GM23338 (cell line): ENCODE measurements at regions not wholly inside any gene's neighbourhood (a gene's known extent, or its start where the extent isn't known, plus 50 kb on each side); places are given as distances from the start of the nearest gene placed in this dataset.

Experiments used
- CREB1 ChIP-seq: fragments of 250-450 bp; sonication (Bioruptor Pico); IDR thresholded peaks from 2 replicates; pipeline ENCODE4 v1.5.0; 2020; ENCODE audit warnings: low read depth, mild to moderate bottlenecking, moderate library complexity
- EZH2 ChIP-seq: fragments of 200-600 bp; sonication (generic); IDR thresholded peaks from one replicate; pipeline ENCODE4 v1.8.0; 2017; ENCODE audit warnings: antibody characterized with exemption, mild to moderate bottlenecking, low read depth; ENCODE audit not compliant: unreplicated experiment
- EZH2phosphoT487 ChIP-seq: fragments of 200-600 bp; sonication (generic); IDR thresholded peaks from one replicate; pipeline ENCODE4 v1.8.1; 2018; ENCODE audit warnings: antibody characterized with exemption; ENCODE audit not compliant: unreplicated experiment
- JUNB ChIP-seq: IDR thresholded peaks from one replicate; pipeline ENCODE4 v1.6.1; 2016; ENCODE audit warnings: antibody characterized with exemption; ENCODE audit not compliant: unreplicated experiment
- POLR2AphosphoS5 ChIP-seq: IDR thresholded peaks from 2 replicates; pipeline ENCODE4 v1.6.1; 2016; ENCODE audit warnings: antibody characterized with exemption, low read depth
- STAT1 ChIP-seq: IDR thresholded peaks from one replicate; pipeline ENCODE4 v1.6.1; 2016; ENCODE audit warnings: antibody characterized with exemption; ENCODE audit not compliant: unreplicated experiment
- ZNF114 ChIP-seq: fragments of 250-450 bp; sonication (Bioruptor Pico); IDR thresholded peaks from 2 replicates; pipeline ENCODE4 v1.5.0; 2020; ENCODE audit warnings: mild to moderate bottlenecking, moderate library complexity
- ZNF331 ChIP-seq: fragments of 250-450 bp; sonication (Bioruptor Pico); IDR thresholded peaks from 2 replicates; pipeline ENCODE4 v1.5.0; 2020; ENCODE audit warnings: low read depth, mild to moderate bottlenecking, moderate library complexity
- TF ChIP-seq, protein P1 (sequence below), 2 experiments: fragments of 200-600 bp in 1 of 2; sonication (generic) in 1 of 2; conservative IDR thresholded peaks; 2 replicates each; pipeline versions ENCODE4 v1.5.1 to v1.6.1; 2016 to 2017; ENCODE audit warnings: antibody characterized with exemption in 2 of 2, low read depth in 2 of 2, mild to moderate bottlenecking in 2 of 2, moderate library complexity in 1 of 2
- TF ChIP-seq, protein P2 (sequence below): IDR thresholded peaks from one replicate; pipeline ENCODE4 v1.6.1; 2018; ENCODE audit warnings: antibody characterized with exemption; ENCODE audit not compliant: unreplicated experiment
- TF ChIP-seq, protein P3 (sequence below): IDR thresholded peaks from 2 replicates; pipeline ENCODE4 v1.6.1; 2016; ENCODE audit warnings: antibody characterized with exemption

DNA sequence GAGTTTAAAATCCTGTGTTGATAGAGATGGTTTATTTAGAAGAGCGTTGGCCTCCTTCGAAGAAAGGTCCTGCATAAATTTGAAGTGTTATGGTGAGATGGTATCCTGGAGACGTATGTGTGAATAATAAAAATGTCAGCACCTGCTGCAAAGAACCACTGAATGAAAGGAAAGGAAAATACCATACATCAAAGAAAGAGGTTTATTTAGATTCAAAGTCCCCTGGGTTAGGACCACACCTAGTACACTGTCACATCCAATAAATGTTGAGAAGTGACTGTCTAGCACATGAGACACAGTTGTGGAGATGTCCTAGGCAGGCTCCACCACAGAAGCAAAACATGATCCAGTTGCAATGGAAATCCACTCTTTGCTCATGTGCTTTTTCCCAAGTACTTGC lies 214.7 kb downstream of the PAX1 start:
- TF ChIP-seq, protein P1, sequence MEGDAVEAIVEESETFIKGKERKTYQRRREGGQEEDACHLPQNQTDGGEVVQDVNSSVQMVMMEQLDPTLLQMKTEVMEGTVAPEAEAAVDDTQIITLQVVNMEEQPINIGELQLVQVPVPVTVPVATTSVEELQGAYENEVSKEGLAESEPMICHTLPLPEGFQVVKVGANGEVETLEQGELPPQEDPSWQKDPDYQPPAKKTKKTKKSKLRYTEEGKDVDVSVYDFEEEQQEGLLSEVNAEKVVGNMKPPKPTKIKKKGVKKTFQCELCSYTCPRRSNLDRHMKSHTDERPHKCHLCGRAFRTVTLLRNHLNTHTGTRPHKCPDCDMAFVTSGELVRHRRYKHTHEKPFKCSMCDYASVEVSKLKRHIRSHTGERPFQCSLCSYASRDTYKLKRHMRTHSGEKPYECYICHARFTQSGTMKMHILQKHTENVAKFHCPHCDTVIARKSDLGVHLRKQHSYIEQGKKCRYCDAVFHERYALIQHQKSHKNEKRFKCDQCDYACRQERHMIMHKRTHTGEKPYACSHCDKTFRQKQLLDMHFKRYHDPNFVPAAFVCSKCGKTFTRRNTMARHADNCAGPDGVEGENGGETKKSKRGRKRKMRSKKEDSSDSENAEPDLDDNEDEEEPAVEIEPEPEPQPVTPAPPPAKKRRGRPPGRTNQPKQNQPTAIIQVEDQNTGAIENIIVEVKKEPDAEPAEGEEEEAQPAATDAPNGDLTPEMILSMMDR (conservative IDR thresholded peaks at IDR 0.05; ENCODE audit: low read depth in 2 of 2), result no peak
- TF ChIP-seq EZH2 (no peak), POLR2AphosphoS5 (no peak), CREB1 (no peak), EZH2phosphoT487 (no peak), STAT1 (no peak), ZNF114 (CRISPR knock-in tag) (no peak), ZNF331 (CRISPR knock-in tag) (no peak), JUNB (no peak)
- TF ChIP-seq, protein P2, sequence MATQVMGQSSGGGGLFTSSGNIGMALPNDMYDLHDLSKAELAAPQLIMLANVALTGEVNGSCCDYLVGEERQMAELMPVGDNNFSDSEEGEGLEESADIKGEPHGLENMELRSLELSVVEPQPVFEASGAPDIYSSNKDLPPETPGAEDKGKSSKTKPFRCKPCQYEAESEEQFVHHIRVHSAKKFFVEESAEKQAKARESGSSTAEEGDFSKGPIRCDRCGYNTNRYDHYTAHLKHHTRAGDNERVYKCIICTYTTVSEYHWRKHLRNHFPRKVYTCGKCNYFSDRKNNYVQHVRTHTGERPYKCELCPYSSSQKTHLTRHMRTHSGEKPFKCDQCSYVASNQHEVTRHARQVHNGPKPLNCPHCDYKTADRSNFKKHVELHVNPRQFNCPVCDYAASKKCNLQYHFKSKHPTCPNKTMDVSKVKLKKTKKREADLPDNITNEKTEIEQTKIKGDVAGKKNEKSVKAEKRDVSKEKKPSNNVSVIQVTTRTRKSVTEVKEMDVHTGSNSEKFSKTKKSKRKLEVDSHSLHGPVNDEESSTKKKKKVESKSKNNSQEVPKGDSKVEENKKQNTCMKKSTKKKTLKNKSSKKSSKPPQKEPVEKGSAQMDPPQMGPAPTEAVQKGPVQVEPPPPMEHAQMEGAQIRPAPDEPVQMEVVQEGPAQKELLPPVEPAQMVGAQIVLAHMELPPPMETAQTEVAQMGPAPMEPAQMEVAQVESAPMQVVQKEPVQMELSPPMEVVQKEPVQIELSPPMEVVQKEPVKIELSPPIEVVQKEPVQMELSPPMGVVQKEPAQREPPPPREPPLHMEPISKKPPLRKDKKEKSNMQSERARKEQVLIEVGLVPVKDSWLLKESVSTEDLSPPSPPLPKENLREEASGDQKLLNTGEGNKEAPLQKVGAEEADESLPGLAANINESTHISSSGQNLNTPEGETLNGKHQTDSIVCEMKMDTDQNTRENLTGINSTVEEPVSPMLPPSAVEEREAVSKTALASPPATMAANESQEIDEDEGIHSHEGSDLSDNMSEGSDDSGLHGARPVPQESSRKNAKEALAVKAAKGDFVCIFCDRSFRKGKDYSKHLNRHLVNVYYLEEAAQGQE, result no peak
- TF ChIP-seq, protein P3, sequence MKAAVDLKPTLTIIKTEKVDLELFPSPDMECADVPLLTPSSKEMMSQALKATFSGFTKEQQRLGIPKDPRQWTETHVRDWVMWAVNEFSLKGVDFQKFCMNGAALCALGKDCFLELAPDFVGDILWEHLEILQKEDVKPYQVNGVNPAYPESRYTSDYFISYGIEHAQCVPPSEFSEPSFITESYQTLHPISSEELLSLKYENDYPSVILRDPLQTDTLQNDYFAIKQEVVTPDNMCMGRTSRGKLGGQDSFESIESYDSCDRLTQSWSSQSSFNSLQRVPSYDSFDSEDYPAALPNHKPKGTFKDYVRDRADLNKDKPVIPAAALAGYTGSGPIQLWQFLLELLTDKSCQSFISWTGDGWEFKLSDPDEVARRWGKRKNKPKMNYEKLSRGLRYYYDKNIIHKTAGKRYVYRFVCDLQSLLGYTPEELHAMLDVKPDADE, result no peak
